NCI-H146 (cell line): ENCODE measurements at regions not wholly inside any gene's neighbourhood (a gene's known extent, or its start where the extent isn't known, plus 50 kb on each side); places are given as distances from the start of the nearest gene placed in this dataset.

ENCODE experiments used
- DNase-seq: peaks from one replicate; lab custom pipeline; 2025; lab: John Stamatoyannopoulos, UW

- DNase-seq = no peak
Measured at GRCh38 chr6:22027040-22027725, 269.7 kb downstream of the PRL start.

- no peak for DNase-seq
Measured at GRCh38 chr6:22028403-22029090, 268.3 kb downstream of the PRL start.

GRCh38 chr6:22029171-22029570, 267.7 kb downstream of the PRL start:
- no peak for DNase-seq

GRCh38 chr6:22030730-22031619, 265.9 kb downstream of the PRL start:
- DNase-seq = no peak

- DNase-seq = no peak
Measured at GRCh38 chr6:22035690-22036089, 261.1 kb downstream of the PRL start.

GRCh38 chr6:22036275-22036674, 260.6 kb downstream of the PRL start:
- DNase-seq = peak; percentile 93

- DNase-seq = no peak
Measured at GRCh38 chr6:22036699-22037098, 260.1 kb downstream of the PRL start.

- no peak for DNase-seq
Measured at GRCh38 chr6:22041797-22042480, 254.9 kb downstream of the PRL start.

GRCh38 chr6:22042706-22043105, 254.1 kb downstream of the PRL start:
- DNase-seq = no peak

GRCh38 chr6:22043284-22043962, 253.4 kb downstream of the PRL start:
- DNase-seq = no peak

GRCh38 chr6:22045261-22045912, 251.4 kb downstream of the PRL start:
- DNase-seq = no peak

- no peak for DNase-seq
Measured at GRCh38 chr6:22049002-22049401, 247.8 kb downstream of the PRL start.

GRCh38 chr6:22053391-22053997, 243.3 kb downstream of the PRL start:
- DNase-seq = no peak

GRCh38 chr6:22056398-22056797, 240.4 kb downstream of the PRL start:
- DNase-seq = no peak

- DNase-seq = no peak
Measured at GRCh38 chr6:22057962-22058361, 238.9 kb downstream of the PRL start.

- no peak for DNase-seq
Measured at GRCh38 chr6:22059126-22059525, 237.7 kb downstream of the PRL start.

- no peak for DNase-seq
Measured at GRCh38 chr6:22059946-22060345, 236.9 kb downstream of the PRL start.

- no peak for DNase-seq
Measured at GRCh38 chr6:22062807-22063408, 233.9 kb downstream of the PRL start.

- DNase-seq = no peak
Measured at GRCh38 chr6:22064558-22064957, 232.3 kb downstream of the PRL start.

- DNase-seq = no peak
Measured at GRCh38 chr6:22067122-22067521, 229.7 kb downstream of the PRL start.
